Epithelial cell of proximal tubule (primary cell): ENCODE measurements at regions not wholly inside any gene's neighbourhood (a gene's known extent, or its start where the extent isn't known, plus 50 kb on each side); places are given as distances from the start of the nearest gene placed in this dataset.
"Not testable (repeated sequence)": the region's sequence is repeated elsewhere in the genome, so short reads cannot be mapped to it uniquely, and the experiment has no call there.

Source experiments
- DNase-seq: peaks from one replicate; pipeline ENCODE4 v3.0.0-alpha.2; 2011; ENCODE audit warnings: low read depth
- H3K4me3 ChIP-seq: 2 replicates; pipeline ENCODE4 v1.5.1; 2011; ENCODE audit warnings: low read depth, mild to moderate bottlenecking, low read length
- CTCF ChIP-seq: conservative IDR thresholded peaks from 2 replicates; pipeline ENCODE4 v1.5.1; 2012; ENCODE audit warnings: low read depth, mild to moderate bottlenecking, low read length

GRCh38 chr7:4479367-4480039 lies 202.6 kb upstream of the FOXK1 start:
- no peak overlapping the region for H3K4me3 ChIP-seq
- DNase-seq, result peak; percentile 19
- peak; percentile 70 for TF ChIP-seq CTCF

- DNase-seq, H3K4me3 ChIP-seq: not testable (repeated sequence)
Observed at GRCh38 chr7:4480131-4480530, 202.0 kb upstream of the FOXK1 start.

- TF ChIP-seq CTCF, result no peak
- H3K4me3 ChIP-seq, result no peak overlapping the region
- DNase-seq, result no peak
Observed at GRCh38 chr7:4483851-4484250, 198.2 kb upstream of the FOXK1 start.

- TF ChIP-seq CTCF, result no peak
- DNase-seq, result no peak
- no peak overlapping the region for H3K4me3 ChIP-seq
Observed at GRCh38 chr7:4484545-4484944, 197.6 kb upstream of the FOXK1 start.

GRCh38 chr7:4486907-4487306 lies 195.2 kb upstream of the FOXK1 start:
- H3K4me3 ChIP-seq, result no peak overlapping the region
- TF ChIP-seq CTCF, result no peak
- no peak for DNase-seq

- DNase-seq, H3K4me3 ChIP-seq: not testable (repeated sequence)
Observed at GRCh38 chr7:4496911-4497310, 185.2 kb upstream of the FOXK1 start.

GRCh38 chr7:4500812-4501211 lies 181.3 kb upstream of the FOXK1 start:
- no peak for TF ChIP-seq CTCF

GRCh38 chr7:4507886-4508285 lies 174.2 kb upstream of the FOXK1 start:
- DNase-seq, H3K4me3 ChIP-seq: not testable (repeated sequence)

More at GRCh38 chr7:4500812-4501211, 181.3 kb upstream of the FOXK1 start:
- no peak overlapping the region for H3K4me3 ChIP-seq
- DNase-seq, result no peak

GRCh38 chr7:4513450-4513849 lies 168.6 kb upstream of the FOXK1 start:
- TF ChIP-seq CTCF, result no peak
- DNase-seq, result no peak
- no peak overlapping the region for H3K4me3 ChIP-seq
